ENCODE measurements at regions not wholly inside any gene's neighbourhood (a gene's known extent, or its start where the extent isn't known, plus 50 kb on each side); places are given as distances from the start of the nearest gene placed in this dataset.

GRCh38 chr9:28899926-28900325, 1326.6 kb upstream of the C9orf72 start:
- Histone ChIP-seq H3K4ac (replicated peaks; ENCODE audit: insufficient read length, low read depth, low read length) (no peak overlapping the region), H3K79me2 (ENCODE audit: control insufficient read depth in 1 of 2, insufficient read depth in 2 of 2, low read length in 2 of 2) (no peaks in the 10 kb centered on the region), H3K27me3 (replicated peaks in 1 of 4; ENCODE audit: control insufficient read depth in 3 of 4, extremely low read depth in 1 of 4, insufficient read depth in 3 of 4, low read length in 3 of 4) (no peaks in the 10 kb centered on the region), H3K9me3 (ENCODE audit: insufficient read depth in 2 of 2, low read depth in 1 of 2, low read length in 1 of 2) (peaks cover 2% of the 10 kb centered on the region in 2 experiments; a peak in 2 of 4 replicates), H3K23me2 (ENCODE audit: low read depth, low read length) (no peaks in the 10 kb centered on the region), H3K4me2 (ENCODE audit: insufficient read depth in 1 of 2, low read depth in 2 of 2, low read length in 2 of 2) (no peak overlapping the region), H4K20me1 (replicated peaks in 1 of 2; ENCODE audit: control insufficient read depth in 1 of 2, insufficient read depth in 2 of 2, low read length in 2 of 2) (no peaks in the 10 kb centered on the region), H3K18ac (ENCODE audit: extremely low read depth, low read length) (no peak overlapping the region), H2BK20ac (ENCODE audit: low read length) (no peak overlapping the region), H3K4me3 (ENCODE audit: extremely low read depth in 1 of 4, insufficient read depth in 2 of 4, low read depth in 3 of 4, low read length in 4 of 4) (no peak overlapping the region), H2AK5ac (ENCODE audit: low read depth, low read length) (no peak overlapping the region), H4K8ac (ENCODE audit: extremely low read depth, insufficient read depth, low read length) (no peak overlapping the region), H2AFZ (ENCODE audit: low read length) (no peak overlapping the region), H3K36me3 (ENCODE audit: control insufficient read depth in 2 of 4, insufficient read depth in 4 of 4, low read length in 3 of 4) (no peaks in the 10 kb centered on the region; a peak in 1 of 8 replicates), H3K27ac (ENCODE audit: low read depth, low read length) (no peak overlapping the region), H2BK12ac (ENCODE audit: low read depth, low read length) (no peak overlapping the region), H4K91ac (replicated peaks; ENCODE audit: insufficient read length, low read length) (no peak overlapping the region), H2BK15ac (ENCODE audit: low read length) (no peak overlapping the region), H3K9ac (replicated peaks in 1 of 4; ENCODE audit: extremely low read depth in 1 of 4, low read depth in 3 of 4, low read length in 3 of 4) (no peak overlapping the region), H3K23ac (ENCODE audit: insufficient read length) (no peak overlapping the region), H2BK5ac (ENCODE audit: low read depth, low read length) (no peak overlapping the region), H3K79me1 (ENCODE audit: low read depth, low read length) (no peaks in the 10 kb centered on the region), H2BK120ac (replicated peaks; ENCODE audit: low read depth, low read length) (no peak overlapping the region), H3K14ac (ENCODE audit: insufficient read length) (no peak overlapping the region), H3K56ac (replicated peaks; ENCODE audit: insufficient read length, low read depth, low read length) (no peak overlapping the region), H3K4me1 (replicated peaks in 1 of 4; ENCODE audit: control insufficient read depth in 3 of 4, insufficient read depth in 4 of 4, low read length in 3 of 4) (0 out of 7 replicates have a peak, but pooled peaks cover 0 to 2% (median 0%) of the 10 kb centered on the region in 4 experiments), H4K5ac (ENCODE audit: insufficient read length, low read depth, low read length) (no peak overlapping the region)
- POLR2A ChIA-PET (ENCODE audit: partially characterized antibody), result no interaction called here
- 81% methylated on average over 6 of the region's 6 CpGs; no CpG with 5 or more reads in 1 of the 2 experiments for WGBS, 2 experiments (ENCODE audit: extremely low coverage in 1 of 2, insufficient coverage in 1 of 2, insufficient read length in 1 of 2, insufficient replicate concordance in 2 of 2, low coverage in 1 of 2, low lambda C conversion rate in 2 of 2, missing lambda C conversion rate in 1 of 2)
- TF ChIP-seq USF2 (IDR thresholded peaks at IDR 0.05; ENCODE audit: low read length) (no peak), SP4 (IDR thresholded peaks at IDR 0.05; ENCODE audit: low read length) (no peak), FOSL1 (IDR thresholded peaks at IDR 0.05; ENCODE audit: insufficient read depth, low read depth, low read length) (no peak), CEBPB (IDR thresholded peaks at IDR 0.05; ENCODE audit: low read depth, low read length) (no peak), BACH1 (IDR thresholded peaks at IDR 0.05; ENCODE audit: low read length) (no peak), SIN3A (conservative IDR thresholded peaks at IDR 0.05 in 1 of 2, IDR thresholded peaks at IDR 0.05 in 1 of 2; ENCODE audit: low read depth in 1 of 2, low read length in 2 of 2) (no peak), POLR2AphosphoS5 (IDR thresholded peaks at IDR 0.05; ENCODE audit: low read depth, low read length) (no peak)
- CTCF ChIA-PET (ENCODE audit: partially characterized antibody), result no interaction called here
- DNase-seq (ENCODE audit: low read depth in 1 of 2, low spot score in 2 of 2), result no peak
- FAIRE-seq, result no peak
